IgD-negative memory B cell (primary cell): ENCODE measurements at regions not wholly inside any gene's neighbourhood (a gene's known extent, or its start where the extent isn't known, plus 50 kb on each side); places are given as distances from the start of the nearest gene placed in this dataset.

Experiments
- H3K27ac Mint-ChIP-seq, 3 donors: one replicate each; pipeline ENCODE4 v1.8.0; 2020 to 2022; ENCODE audit warnings: mild to moderate bottlenecking in 3 of 3, mixed read lengths in 3 of 3, moderate library complexity in 1 of 3
- H3K27me3 Mint-ChIP-seq: one replicate; pipeline ENCODE4 v1.8.0; 2021; ENCODE audit warnings: mixed read lengths
- H3K36me3 Mint-ChIP-seq: one replicate; pipeline ENCODE4 v1.8.0; 2020; ENCODE audit warnings: mild to moderate bottlenecking, mixed read lengths
- H3K4me1 Mint-ChIP-seq, 3 donors: one replicate each; pipeline ENCODE4 v1.8.0; 2020 to 2022; ENCODE audit warnings: mixed read lengths in 3 of 3, mild to moderate bottlenecking in 1 of 3
- H3K4me3 Mint-ChIP-seq, 4 donors: one replicate each; pipeline ENCODE4 v1.8.0; 2020 to 2022; ENCODE audit warnings: mild to moderate bottlenecking in 4 of 4, mixed read lengths in 4 of 4, moderate library complexity in 3 of 4
- H3K9me3 Mint-ChIP-seq, 3 donors: one replicate each; pipeline ENCODE4 v1.8.0; 2020 to 2021; ENCODE audit warnings: mixed read lengths in 3 of 3, mild to moderate bottlenecking in 1 of 3

GRCh38 chr5:110194191-110194590 lies 504.5 kb downstream of the MAN2A1 start:
- no peaks in the 10 kb centered on the region for H3K4me1 Mint-ChIP-seq
- peaks cover 0 to 6% (median 0%) of the 10 kb centered on the region in 3 donors for H3K9me3 Mint-ChIP-seq
- H3K36me3 Mint-ChIP-seq = no peaks in the 10 kb centered on the region
- no peaks in the 10 kb centered on the region for H3K27me3 Mint-ChIP-seq
- no peak overlapping the region for H3K4me3 Mint-ChIP-seq
- H3K27ac Mint-ChIP-seq = no peak overlapping the region

- Mint-ChIP-seq H3K4me3 (no peak overlapping the region), H3K27ac (no peak overlapping the region), H3K36me3 (no peaks in the 10 kb centered on the region), H3K9me3 (peaks cover 3 to 6% (median 4%) of the 10 kb centered on the region in 3 donors), H3K4me1 (no peaks in the 10 kb centered on the region), H3K27me3 (no peaks in the 10 kb centered on the region)
Measured at GRCh38 chr5:110195288-110195687, 505.6 kb downstream of the MAN2A1 start.

GRCh38 chr5:110201791-110202190 lies 512.1 kb downstream of the MAN2A1 start:
- Mint-ChIP-seq H3K36me3 (no peaks in the 10 kb centered on the region), H3K4me3 (no peak overlapping the region), H3K27ac (no peak overlapping the region), H3K4me1 (no peaks in the 10 kb centered on the region), H3K27me3 (no peaks in the 10 kb centered on the region), H3K9me3 (peaks cover 2 to 4% (median 3%) of the 10 kb centered on the region in 3 donors)

- H3K27ac Mint-ChIP-seq = no peak overlapping the region
- H3K9me3 Mint-ChIP-seq = peaks cover 0 to 4% (median 3%) of the 10 kb centered on the region in 3 donors
- no peaks in the 10 kb centered on the region for H3K4me1 Mint-ChIP-seq
- no peaks in the 10 kb centered on the region for H3K27me3 Mint-ChIP-seq
- H3K36me3 Mint-ChIP-seq = no peaks in the 10 kb centered on the region
- no peak overlapping the region for H3K4me3 Mint-ChIP-seq
Measured at GRCh38 chr5:110203661-110204060, 513.9 kb downstream of the MAN2A1 start.

GRCh38 chr5:110209401-110209800 lies 517.1 kb downstream of the TMEM232 start:
- Mint-ChIP-seq H3K9me3 (peaks cover 2 to 5% (median 4%) of the 10 kb centered on the region in 3 donors), H3K4me3 (no peak overlapping the region), H3K4me1 (no peaks in the 10 kb centered on the region), H3K27me3 (no peaks in the 10 kb centered on the region), H3K27ac (no peak overlapping the region), H3K36me3 (no peaks in the 10 kb centered on the region)

GRCh38 chr5:110218981-110219380 lies 507.5 kb downstream of the TMEM232 start:
- Mint-ChIP-seq H3K27ac (no peak overlapping the region), H3K4me1 (no peaks in the 10 kb centered on the region), H3K9me3 (peaks cover 3 to 37% (median 11%) of the 10 kb centered on the region in 3 donors), H3K4me3 (no peak overlapping the region), H3K27me3 (no peaks in the 10 kb centered on the region), H3K36me3 (peaks cover 1% of the 10 kb centered on the region)

GRCh38 chr5:110219769-110220168 lies 506.7 kb downstream of the TMEM232 start:
- Mint-ChIP-seq H3K27ac (no peak overlapping the region), H3K36me3 (peaks cover 1% of the 10 kb centered on the region), H3K27me3 (no peaks in the 10 kb centered on the region), H3K4me1 (no peaks in the 10 kb centered on the region), H3K9me3 (peaks cover 3 to 37% (median 11%) of the 10 kb centered on the region in 3 donors), H3K4me3 (no peak overlapping the region)

- H3K4me1 Mint-ChIP-seq = no peaks in the 10 kb centered on the region
- H3K27ac Mint-ChIP-seq = no peak overlapping the region
Measured at GRCh38 chr5:110221036-110221435, 505.4 kb downstream of the TMEM232 start.

GRCh38 chr5:110224050-110224449 lies 502.4 kb downstream of the TMEM232 start:
- Mint-ChIP-seq H3K4me1 (peaks cover 0 to 1% (median 0%) of the 10 kb centered on the region in 3 donors), H3K27ac (no peak overlapping the region), H3K9me3 (peaks cover 2 to 30% (median 11%) of the 10 kb centered on the region in 3 donors), H3K27me3 (no peaks in the 10 kb centered on the region), H3K4me3 (no peak overlapping the region), H3K36me3 (peaks cover 1% of the 10 kb centered on the region)

More at GRCh38 chr5:110221036-110221435, 505.4 kb downstream of the TMEM232 start:
- H3K27me3 Mint-ChIP-seq = no peaks in the 10 kb centered on the region
- peaks cover 1% of the 10 kb centered on the region for H3K36me3 Mint-ChIP-seq
- H3K4me3 Mint-ChIP-seq = no peak overlapping the region
- H3K9me3 Mint-ChIP-seq = peaks cover 3 to 35% (median 13%) of the 10 kb centered on the region in 3 donors

- Mint-ChIP-seq H3K27me3 (no peaks in the 10 kb centered on the region), H3K9me3 (peaks cover 8 to 36% (median 9%) of the 10 kb centered on the region in 3 donors), H3K4me1 (peaks cover 0 to 1% (median 0%) of the 10 kb centered on the region in 3 donors), H3K4me3 (no peak overlapping the region), H3K27ac (no peak overlapping the region), H3K36me3 (no peaks in the 10 kb centered on the region)
Measured at GRCh38 chr5:110225949-110226348, 500.5 kb downstream of the TMEM232 start.

- Mint-ChIP-seq H3K4me3 (no peak overlapping the region), H3K36me3 (no peaks in the 10 kb centered on the region), H3K27me3 (no peaks in the 10 kb centered on the region), H3K9me3 (peaks cover 0 to 2% (median 2%) of the 10 kb centered on the region in 3 donors), H3K27ac (no peak overlapping the region), H3K4me1 (no peaks in the 10 kb centered on the region)
Measured at GRCh38 chr5:110239786-110240185, 486.7 kb downstream of the TMEM232 start.

- Mint-ChIP-seq H3K4me3 (no peak overlapping the region), H3K27me3 (no peaks in the 10 kb centered on the region), H3K4me1 (no peaks in the 10 kb centered on the region), H3K36me3 (no peaks in the 10 kb centered on the region), H3K9me3 (peaks cover 0 to 2% (median 2%) of the 10 kb centered on the region in 3 donors), H3K27ac (no peak overlapping the region)
Measured at GRCh38 chr5:110242950-110243349, 483.5 kb downstream of the TMEM232 start.

- no peaks in the 10 kb centered on the region for H3K36me3 Mint-ChIP-seq
- H3K9me3 Mint-ChIP-seq = no peaks in the 10 kb centered on the region
- H3K27ac Mint-ChIP-seq = no peak overlapping the region
- H3K27me3 Mint-ChIP-seq = no peaks in the 10 kb centered on the region
- H3K4me3 Mint-ChIP-seq = no peak overlapping the region
- no peaks in the 10 kb centered on the region for H3K4me1 Mint-ChIP-seq
Measured at GRCh38 chr5:110248921-110249320, 477.6 kb downstream of the TMEM232 start.

GRCh38 chr5:110250355-110250754 lies 476.1 kb downstream of the TMEM232 start:
- no peaks in the 10 kb centered on the region for H3K27me3 Mint-ChIP-seq
- no peaks in the 10 kb centered on the region for H3K4me1 Mint-ChIP-seq
- no peak overlapping the region for H3K27ac Mint-ChIP-seq
- no peak overlapping the region for H3K4me3 Mint-ChIP-seq
- H3K36me3 Mint-ChIP-seq = no peaks in the 10 kb centered on the region
- H3K9me3 Mint-ChIP-seq = no peaks in the 10 kb centered on the region

GRCh38 chr5:110250755-110251154 lies 475.7 kb downstream of the TMEM232 start:
- Mint-ChIP-seq H3K27ac (no peak overlapping the region), H3K27me3 (no peaks in the 10 kb centered on the region), H3K9me3 (no peaks in the 10 kb centered on the region), H3K36me3 (no peaks in the 10 kb centered on the region), H3K4me1 (no peaks in the 10 kb centered on the region), H3K4me3 (no peak overlapping the region)

GRCh38 chr5:110251366-110251765 lies 475.1 kb downstream of the TMEM232 start:
- Mint-ChIP-seq H3K9me3 (no peaks in the 10 kb centered on the region), H3K27ac (no peak overlapping the region), H3K27me3 (no peaks in the 10 kb centered on the region), H3K4me3 (no peak overlapping the region), H3K36me3 (no peaks in the 10 kb centered on the region), H3K4me1 (no peaks in the 10 kb centered on the region)
